Lower leg skin (tissue), 4 donors: ENCODE measurements at regions not wholly inside any gene's neighbourhood (a gene's known extent, or its start where the extent isn't known, plus 50 kb on each side); places are given as distances from the start of the nearest gene placed in this dataset.

ENCODE experiments used
- DNase-seq, 2 donors: peaks; one replicate each; pipeline ENCODE4 v3.0.0-alpha.2; 2019; ENCODE audit warnings: low spot score in 2 of 2
- H3K4me3 ChIP-seq: fragments of 200-600 bp; sonication (generic); 2 replicates; pipeline ENCODE4 v1.5.1; 2017; ENCODE audit warnings: mild to moderate bottlenecking, low read depth; ENCODE audit not compliant: poor library complexity, severe bottlenecking
- CTCF ChIP-seq, 3 donors: fragments of 450-650 bp; IDR thresholded peaks; one replicate each; pipeline ENCODE4 v1.5.1; 2016; ENCODE audit warnings: antibody characterized with exemption in 3 of 3, mild to moderate bottlenecking in 3 of 3, moderate library complexity in 2 of 3
- POLR2A ChIP-seq, 2 donors: fragments of 450-650 bp; IDR thresholded peaks; one replicate each; pipeline ENCODE4 v1.6.1; 2016 to 2017; ENCODE audit warnings: antibody characterized with exemption in 2 of 2, mild to moderate bottlenecking in 1 of 2, moderate library complexity in 1 of 2
- WGBS, 2 donors: methylation state at CpG; one replicate each; pipeline ENCODE4 v1.1.5; 2018; 5-methylcytosine and 5-hydroxymethylcytosine counted together
- intact Hi-C: fragments of 100-400 bp; cut with DNase I; formaldehyde crosslinking; loops from one replicate; pipeline ENCODE4 v1.15.0; 2023; ENCODE audit warnings: low total_unique reads

GRCh38 chr7:66493235-66494205, 135.2 kb upstream of the KCTD7 start:
- peak; percentile 96 to 99 for DNase-seq
- 0% methylated on average over 38 to 43 of the region's 68 CpGs for WGBS, 2 donors
- TF ChIP-seq CTCF (IDR thresholded peaks at IDR 0.05) (no peak), POLR2A (IDR thresholded peaks at IDR 0.05) (peak in 1 of 2 donors; percentile 68)
- intact Hi-C loops: no loop called here
- peak overlapping the region; percentile 72 for H3K4me3 ChIP-seq

DNA sequence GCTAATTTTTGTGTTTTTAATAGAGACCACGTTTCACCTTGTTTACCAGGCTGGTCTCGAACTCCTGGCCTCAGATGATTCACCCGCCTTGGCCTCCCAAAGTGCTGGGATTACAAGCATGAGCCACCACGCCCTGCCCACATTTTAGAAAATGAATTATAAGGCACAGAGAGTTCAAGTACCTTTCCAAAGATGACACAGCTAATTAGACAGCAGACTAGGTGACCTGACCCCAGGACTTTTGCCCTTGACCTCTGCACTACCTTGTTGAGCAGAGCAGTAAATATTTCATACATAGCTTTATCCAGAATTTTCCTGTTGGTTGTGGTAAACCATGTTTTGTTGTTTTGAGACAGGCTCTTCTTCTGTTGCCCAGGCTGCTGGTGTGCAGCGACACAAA, 131.3 kb upstream of the KCTD7 start:
- intact Hi-C loops: no loop called here
- no peak for DNase-seq
- 86 to 90% methylated on average over 5 of the region's 5 CpGs for WGBS, 2 donors
- no peak overlapping the region for H3K4me3 ChIP-seq
- TF ChIP-seq CTCF (IDR thresholded peaks at IDR 0.05) (no peak), POLR2A (IDR thresholded peaks at IDR 0.05) (no peak)

DNA sequence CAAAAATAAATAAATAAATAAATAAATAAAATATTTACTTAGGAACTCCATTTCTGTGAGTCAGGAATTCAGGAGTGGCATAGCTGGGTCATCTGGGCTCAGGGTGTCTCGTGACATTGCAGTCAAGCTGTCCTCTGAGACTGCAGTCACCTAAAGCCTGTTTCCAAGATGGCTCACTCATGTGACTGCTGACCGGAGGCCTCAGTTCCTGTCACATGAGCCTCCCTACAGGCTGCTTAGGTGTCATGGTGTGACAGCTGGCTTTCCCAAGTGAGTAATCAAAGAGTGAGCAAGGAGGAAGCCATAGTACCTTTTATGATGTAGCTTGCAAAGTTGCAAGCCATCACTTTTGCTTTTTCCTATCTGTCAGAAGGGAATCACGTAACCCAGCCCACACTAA, 128.6 kb upstream of the KCTD7 start:
- 97 to 98% methylated on average over 3 of the region's 3 CpGs for WGBS, 2 donors
- no peak for DNase-seq
- TF ChIP-seq CTCF (IDR thresholded peaks at IDR 0.05) (no peak), POLR2A (IDR thresholded peaks at IDR 0.05) (no peak)
- H3K4me3 ChIP-seq: no peak overlapping the region
- intact Hi-C loops: no loop called here

- no peak overlapping the region for H3K4me3 ChIP-seq
- intact Hi-C loops: no loop called here
- TF ChIP-seq POLR2A (IDR thresholded peaks at IDR 0.05) (no peak), CTCF (IDR thresholded peaks at IDR 0.05) (no peak)
- DNase-seq: no peak
- WGBS, 2 donors: 80 to 83% methylated on average over 12 of the region's 12 CpGs
Measured at GRCh38 chr7:66502230-66503035, 126.2 kb upstream of the KCTD7 start.

DNA sequence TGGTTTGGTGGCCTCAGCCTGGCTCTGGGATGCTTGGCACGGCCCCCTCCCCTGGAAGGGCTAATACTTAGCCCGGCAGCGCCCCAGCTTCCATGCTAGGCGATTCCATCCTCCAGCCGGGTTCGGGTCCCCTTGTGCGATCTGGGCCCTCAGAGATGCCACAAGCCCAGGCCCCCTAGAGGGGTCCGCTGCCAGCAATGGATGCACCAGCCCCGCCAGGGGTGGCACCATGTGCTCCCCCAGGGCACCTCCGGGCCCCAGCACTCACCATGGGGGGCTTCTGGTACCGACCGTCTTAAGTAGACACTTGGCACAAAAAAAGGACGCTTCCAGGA, 125.7 kb upstream of the KCTD7 start:
- H3K4me3 ChIP-seq: no peak overlapping the region
- no peak for DNase-seq
- intact Hi-C loops: no loop called here
- WGBS, 2 donors: 73 to 87% methylated on average over 13 of the region's 13 CpGs
- no peak for TF ChIP-seq CTCF (IDR thresholded peaks at IDR 0.05)
- TF ChIP-seq POLR2A (IDR thresholded peaks at IDR 0.05): no peak
